ENCODE measurements at regions not wholly inside any gene's neighbourhood (a gene's known extent, or its start where the extent isn't known, plus 50 kb on each side); places are given as distances from the start of the nearest gene placed in this dataset.

- Histone ChIP-seq H3K4me3 (replicated peaks; ENCODE audit: low read depth, low read length) (no peak overlapping the region), H3K27me3 (replicated peaks; ENCODE audit: control insufficient read depth, insufficient read depth, low read length) (no peaks in the 10 kb centered on the region), H3K36me3 (ENCODE audit: control insufficient read depth, insufficient read depth, low read length) (no peaks in the 10 kb centered on the region)
- no peak for TF ChIP-seq CTCF (IDR thresholded peaks at IDR 0.05; ENCODE audit: insufficient read depth, low read length, poor library complexity, severe bottlenecking)
- DNase-seq (ENCODE audit: extremely low read depth, insufficient read length): no peak
Observed at GRCh38 chr22:49015993-49016908, 811.4 kb downstream of the BRD1 start.

GRCh38 chr22:49015459-49015858, 812.2 kb downstream of the BRD1 start:
- Histone ChIP-seq H3K36me3 (ENCODE audit: control insufficient read depth, insufficient read depth, low read length) (no peaks in the 10 kb centered on the region), H3K27me3 (replicated peaks; ENCODE audit: control insufficient read depth, insufficient read depth, low read length) (no peaks in the 10 kb centered on the region), H3K4me3 (replicated peaks; ENCODE audit: low read depth, low read length) (no peak overlapping the region)
- DNase-seq (ENCODE audit: extremely low read depth, insufficient read length): no peak
- TF ChIP-seq CTCF (IDR thresholded peaks at IDR 0.05; ENCODE audit: insufficient read depth, low read length, poor library complexity, severe bottlenecking): no peak

- no peak for DNase-seq (ENCODE audit: extremely low read depth, insufficient read length)
- no peak overlapping the region for H3K4me3 ChIP-seq (replicated peaks; ENCODE audit: low read depth, low read length)
- H3K36me3 ChIP-seq (ENCODE audit: control insufficient read depth, insufficient read depth, low read length): no peaks in the 10 kb centered on the region
- H3K27me3 ChIP-seq (replicated peaks; ENCODE audit: control insufficient read depth, insufficient read depth, low read length): no peaks in the 10 kb centered on the region
- TF ChIP-seq CTCF (IDR thresholded peaks at IDR 0.05; ENCODE audit: insufficient read depth, low read length, poor library complexity, severe bottlenecking): no peak
Observed at GRCh38 chr22:49014227-49015201, 813.2 kb downstream of the BRD1 start.

- TF ChIP-seq CTCF (IDR thresholded peaks at IDR 0.05; ENCODE audit: insufficient read depth, low read length, poor library complexity, severe bottlenecking): no peak
- no peaks in the 10 kb centered on the region for H3K27me3 ChIP-seq (replicated peaks; ENCODE audit: control insufficient read depth, insufficient read depth, low read length)
Observed at GRCh38 chr22:49013707-49014106, 814.0 kb downstream of the BRD1 start.

GRCh38 chr22:49012712-49013395, 814.8 kb downstream of the BRD1 start:
- no peak for DNase-seq (ENCODE audit: extremely low read depth, insufficient read length)
- no peak for TF ChIP-seq CTCF (IDR thresholded peaks at IDR 0.05; ENCODE audit: insufficient read depth, low read length, poor library complexity, severe bottlenecking)
- Histone ChIP-seq H3K4me3 (replicated peaks; ENCODE audit: low read depth, low read length) (no peak overlapping the region), H3K27me3 (replicated peaks; ENCODE audit: control insufficient read depth, insufficient read depth, low read length) (no peaks in the 10 kb centered on the region), H3K36me3 (ENCODE audit: control insufficient read depth, insufficient read depth, low read length) (no peaks in the 10 kb centered on the region)

More at GRCh38 chr22:49013707-49014106, 814.0 kb downstream of the BRD1 start:
- Histone ChIP-seq H3K36me3 (ENCODE audit: control insufficient read depth, insufficient read depth, low read length) (no peaks in the 10 kb centered on the region), H3K4me3 (replicated peaks; ENCODE audit: low read depth, low read length) (no peak overlapping the region)
- no peak for DNase-seq (ENCODE audit: extremely low read depth, insufficient read length)
